SK-N-SH treated with all-trans-retinoic acid at 6 μM for 48 hours (cell line): ENCODE measurements at regions not wholly inside any gene's neighbourhood (a gene's known extent, or its start where the extent isn't known, plus 50 kb on each side); places are given as distances from the start of the nearest gene placed in this dataset.

ENCODE experiments used
- ATAC-seq: fragments of 200-7000 bp; cut with Tn5 transposase; 3 replicates; pipeline ENCODE4 v1.9.1; 2020; ENCODE audit warnings: mild to moderate bottlenecking, moderate library complexity
- ARNTL ChIP-seq: fragments of 450-650 bp; formaldehyde crosslinking; IDR thresholded peaks from 2 replicates; pipeline ENCODE4 v1.5.0; 2020; ENCODE audit warnings: low read depth, mild to moderate bottlenecking, moderate library complexity, borderline replicate concordance
- BACH2 ChIP-seq: fragments of 250-450 bp; sonication (Bioruptor Pico); IDR thresholded peaks from 2 replicates; pipeline ENCODE4 v1.9.0; 2021; ENCODE audit warnings: mild to moderate bottlenecking, borderline replicate concordance
- CSDC2 ChIP-seq: fragments of 250-450 bp; sonication (Bioruptor Pico); IDR thresholded peaks from 2 replicates; pipeline ENCODE4 v1.5.0; 2020; ENCODE audit warnings: mild to moderate bottlenecking, moderate library complexity
- ESRRG ChIP-seq: fragments of 250-450 bp; sonication (Bioruptor Pico); IDR thresholded peaks from 2 replicates; pipeline ENCODE4 v1.6.1; 2021; ENCODE audit warnings: mild to moderate bottlenecking
- GLIS3 ChIP-seq: fragments of 250-450 bp; sonication (Bioruptor Pico); IDR thresholded peaks from 2 replicates; pipeline ENCODE4 v1.5.0; 2020; ENCODE audit warnings: mild to moderate bottlenecking, moderate library complexity
- ISL1 ChIP-seq: fragments of 250-450 bp; sonication (Bioruptor Pico); IDR thresholded peaks from 2 replicates; pipeline ENCODE4 v2.1.2; 2022; ENCODE audit warnings: mild to moderate bottlenecking, moderate library complexity
- OSR1 ChIP-seq: fragments of 250-450 bp; sonication (Bioruptor Pico); IDR thresholded peaks from 2 replicates; pipeline ENCODE4 v1.8.0; 2022; ENCODE audit warnings: moderate library complexity, mild to moderate bottlenecking, inconsistent platforms
- PPARA ChIP-seq: fragments of 250-450 bp; sonication (Bioruptor Pico); IDR thresholded peaks from 2 replicates; pipeline ENCODE4 v1.5.0; 2020; ENCODE audit warnings: mild to moderate bottlenecking, borderline replicate concordance
- RARB ChIP-seq: fragments of 250-450 bp; sonication (Bioruptor Pico); IDR thresholded peaks from 2 replicates; pipeline ENCODE4 v1.8.0; 2021; ENCODE audit warnings: mild to moderate bottlenecking, moderate library complexity
- SNAI2 ChIP-seq: fragments of 250-450 bp; sonication (Bioruptor Pico); IDR thresholded peaks from 2 replicates; pipeline ENCODE4 v1.5.0; 2020; ENCODE audit warnings: mild to moderate bottlenecking, moderate library complexity
- TCF4 ChIP-seq: fragments of 250-450 bp; sonication (Bioruptor Pico); IDR thresholded peaks from 2 replicates; pipeline ENCODE4 v1.8.0; 2021; ENCODE audit warnings: mild to moderate bottlenecking, moderate library complexity, borderline replicate concordance
- TOX ChIP-seq: fragments of 250-450 bp; sonication (Bioruptor Pico); IDR thresholded peaks from 2 replicates; pipeline ENCODE4 v1.8.0; 2021; ENCODE audit warnings: mild to moderate bottlenecking, moderate library complexity, borderline replicate concordance
- ZC3H10 ChIP-seq: fragments of 250-450 bp; sonication (Bioruptor Pico); IDR thresholded peaks from 2 replicates; pipeline ENCODE4 v1.5.1; 2021; ENCODE audit warnings: mild to moderate bottlenecking, moderate library complexity
- ZFP3 ChIP-seq: fragments of 250-450 bp; sonication (Bioruptor Pico); IDR thresholded peaks from 2 replicates; pipeline ENCODE4 v1.5.0; 2020; ENCODE audit warnings: mild to moderate bottlenecking, moderate library complexity
- ZFP30 ChIP-seq: fragments of 450-650 bp; formaldehyde crosslinking; IDR thresholded peaks from 2 replicates; pipeline ENCODE4 v1.5.0; 2022; ENCODE audit warnings: mild to moderate bottlenecking, moderate library complexity
- ZNF565 ChIP-seq: fragments of 450-650 bp; formaldehyde crosslinking; conservative IDR thresholded peaks from 2 replicates; pipeline ENCODE4 v1.5.0; 2020; ENCODE audit warnings: low read depth, mild to moderate bottlenecking, moderate library complexity
- ZNF70 ChIP-seq: fragments of 450-650 bp; formaldehyde crosslinking; IDR thresholded peaks from 2 replicates; pipeline ENCODE4 v1.5.0; 2020; ENCODE audit warnings: mild to moderate bottlenecking, moderate library complexity
- ZNF8 ChIP-seq: fragments of 450-650 bp; formaldehyde crosslinking; IDR thresholded peaks from 2 replicates; pipeline ENCODE4 v1.5.0; 2020; ENCODE audit warnings: mild to moderate bottlenecking, moderate library complexity
- TF ChIP-seq, protein P1 (sequence below): fragments of 250-450 bp; sonication (Bioruptor Pico); IDR thresholded peaks from 2 replicates; pipeline ENCODE4 v1.8.0; 2020; ENCODE audit warnings: mild to moderate bottlenecking, moderate library complexity, borderline replicate concordance
- TF ChIP-seq, protein P2 (sequence below): fragments of 250-450 bp; sonication (Bioruptor Pico); IDR thresholded peaks from 2 replicates; pipeline ENCODE4 v1.5.0; 2020; ENCODE audit warnings: mild to moderate bottlenecking, moderate library complexity
- TF ChIP-seq, protein P3 (sequence below): fragments of 250-450 bp; sonication (Bioruptor Pico); IDR thresholded peaks from 2 replicates; pipeline ENCODE4 v1.5.1; 2020; ENCODE audit warnings: low read depth, mild to moderate bottlenecking, moderate library complexity
- TF ChIP-seq, protein P4 (sequence below): fragments of 250-450 bp; sonication (Bioruptor Pico); IDR thresholded peaks from 2 replicates; pipeline ENCODE4 v1.8.0; 2021; ENCODE audit warnings: low read depth, mild to moderate bottlenecking, moderate library complexity, borderline replicate concordance

DNA sequence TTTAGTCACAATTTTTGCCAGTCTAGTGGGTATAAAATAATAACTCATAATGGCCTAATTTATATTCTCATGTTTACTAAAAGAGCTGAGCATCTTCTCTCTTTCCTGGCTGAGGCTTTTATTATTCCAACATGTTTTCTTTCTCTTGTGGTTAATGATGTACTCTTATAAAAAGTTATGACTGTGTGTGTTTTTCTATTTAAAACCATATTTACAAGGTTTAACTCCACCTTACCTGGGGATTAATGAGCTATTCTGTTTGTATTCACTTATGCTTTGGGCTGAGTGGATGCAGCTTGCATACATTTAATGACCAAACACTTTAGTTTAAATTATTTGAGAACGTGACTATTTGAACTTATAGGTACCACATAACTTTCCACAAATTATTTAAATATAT, 1365.7 kb upstream of the SLC10A2 start:
- no peak for TF ChIP-seq RARB (CRISPR knock-in tag)
- ATAC-seq = no peak

DNA sequence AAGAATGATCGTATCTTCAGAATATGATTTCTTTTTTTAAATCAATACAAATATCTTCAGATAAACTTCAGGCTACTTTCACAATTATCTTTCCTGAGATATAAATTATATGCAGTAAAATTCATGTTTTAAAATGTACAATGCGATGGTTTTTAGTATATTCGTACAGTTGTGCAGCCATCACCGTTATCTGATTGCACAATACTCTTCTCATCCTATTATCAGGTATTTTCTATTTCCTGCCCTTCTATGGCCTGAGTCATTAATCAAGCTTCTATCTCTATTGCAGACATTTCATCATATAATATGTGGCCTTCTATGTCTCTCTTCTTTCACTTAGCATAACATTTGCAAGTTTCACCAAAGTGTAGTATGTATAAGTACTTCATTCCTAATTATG, 1360.2 kb upstream of the SLC10A2 start:
- no peak for ATAC-seq
- TF ChIP-seq, protein P1, sequence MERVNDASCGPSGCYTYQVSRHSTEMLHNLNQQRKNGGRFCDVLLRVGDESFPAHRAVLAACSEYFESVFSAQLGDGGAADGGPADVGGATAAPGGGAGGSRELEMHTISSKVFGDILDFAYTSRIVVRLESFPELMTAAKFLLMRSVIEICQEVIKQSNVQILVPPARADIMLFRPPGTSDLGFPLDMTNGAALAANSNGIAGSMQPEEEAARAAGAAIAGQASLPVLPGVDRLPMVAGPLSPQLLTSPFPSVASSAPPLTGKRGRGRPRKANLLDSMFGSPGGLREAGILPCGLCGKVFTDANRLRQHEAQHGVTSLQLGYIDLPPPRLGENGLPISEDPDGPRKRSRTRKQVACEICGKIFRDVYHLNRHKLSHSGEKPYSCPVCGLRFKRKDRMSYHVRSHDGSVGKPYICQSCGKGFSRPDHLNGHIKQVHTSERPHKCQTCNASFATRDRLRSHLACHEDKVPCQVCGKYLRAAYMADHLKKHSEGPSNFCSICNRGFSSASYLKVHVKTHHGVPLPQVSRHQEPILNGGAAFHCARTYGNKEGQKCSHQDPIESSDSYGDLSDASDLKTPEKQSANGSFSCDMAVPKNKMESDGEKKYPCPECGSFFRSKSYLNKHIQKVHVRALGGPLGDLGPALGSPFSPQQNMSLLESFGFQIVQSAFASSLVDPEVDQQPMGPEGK = no peak
- TF ChIP-seq PPARA (CRISPR knock-in tag) (no peak), CSDC2 (CRISPR knock-in tag) (no peak), OSR1 (no peak), TCF4 (CRISPR knock-in tag) (no peak), ZNF8 (CRISPR knock-in tag) (no peak), ESRRG (CRISPR knock-in tag) (no peak), ARNTL (CRISPR knock-in tag) (no peak), SNAI2 (CRISPR knock-in tag) (no peak), ZFP3 (CRISPR knock-in tag) (no peak), GLIS3 (CRISPR knock-in tag) (no peak), ZC3H10 (CRISPR knock-in tag) (no peak)
- TF ChIP-seq, protein P2, sequence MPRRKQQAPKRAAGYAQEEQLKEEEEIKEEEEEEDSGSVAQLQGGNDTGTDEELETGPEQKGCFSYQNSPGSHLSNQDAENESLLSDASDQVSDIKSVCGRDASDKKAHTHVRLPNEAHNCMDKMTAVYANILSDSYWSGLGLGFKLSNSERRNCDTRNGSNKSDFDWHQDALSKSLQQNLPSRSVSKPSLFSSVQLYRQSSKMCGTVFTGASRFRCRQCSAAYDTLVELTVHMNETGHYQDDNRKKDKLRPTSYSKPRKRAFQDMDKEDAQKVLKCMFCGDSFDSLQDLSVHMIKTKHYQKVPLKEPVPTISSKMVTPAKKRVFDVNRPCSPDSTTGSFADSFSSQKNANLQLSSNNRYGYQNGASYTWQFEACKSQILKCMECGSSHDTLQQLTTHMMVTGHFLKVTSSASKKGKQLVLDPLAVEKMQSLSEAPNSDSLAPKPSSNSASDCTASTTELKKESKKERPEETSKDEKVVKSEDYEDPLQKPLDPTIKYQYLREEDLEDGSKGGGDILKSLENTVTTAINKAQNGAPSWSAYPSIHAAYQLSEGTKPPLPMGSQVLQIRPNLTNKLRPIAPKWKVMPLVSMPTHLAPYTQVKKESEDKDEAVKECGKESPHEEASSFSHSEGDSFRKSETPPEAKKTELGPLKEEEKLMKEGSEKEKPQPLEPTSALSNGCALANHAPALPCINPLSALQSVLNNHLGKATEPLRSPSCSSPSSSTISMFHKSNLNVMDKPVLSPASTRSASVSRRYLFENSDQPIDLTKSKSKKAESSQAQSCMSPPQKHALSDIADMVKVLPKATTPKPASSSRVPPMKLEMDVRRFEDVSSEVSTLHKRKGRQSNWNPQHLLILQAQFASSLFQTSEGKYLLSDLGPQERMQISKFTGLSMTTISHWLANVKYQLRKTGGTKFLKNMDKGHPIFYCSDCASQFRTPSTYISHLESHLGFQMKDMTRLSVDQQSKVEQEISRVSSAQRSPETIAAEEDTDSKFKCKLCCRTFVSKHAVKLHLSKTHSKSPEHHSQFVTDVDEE = no peak
- TF ChIP-seq, protein P3, sequence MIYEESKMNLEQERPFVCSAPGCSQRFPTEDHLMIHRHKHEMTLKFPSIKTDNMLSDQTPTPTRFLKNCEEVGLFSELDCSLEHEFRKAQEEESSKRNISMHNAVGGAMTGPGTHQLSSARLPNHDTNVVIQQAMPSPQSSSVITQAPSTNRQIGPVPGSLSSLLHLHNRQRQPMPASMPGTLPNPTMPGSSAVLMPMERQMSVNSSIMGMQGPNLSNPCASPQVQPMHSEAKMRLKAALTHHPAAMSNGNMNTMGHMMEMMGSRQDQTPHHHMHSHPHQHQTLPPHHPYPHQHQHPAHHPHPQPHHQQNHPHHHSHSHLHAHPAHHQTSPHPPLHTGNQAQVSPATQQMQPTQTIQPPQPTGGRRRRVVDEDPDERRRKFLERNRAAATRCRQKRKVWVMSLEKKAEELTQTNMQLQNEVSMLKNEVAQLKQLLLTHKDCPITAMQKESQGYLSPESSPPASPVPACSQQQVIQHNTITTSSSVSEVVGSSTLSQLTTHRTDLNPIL = no peak
- TF ChIP-seq, protein P4, sequence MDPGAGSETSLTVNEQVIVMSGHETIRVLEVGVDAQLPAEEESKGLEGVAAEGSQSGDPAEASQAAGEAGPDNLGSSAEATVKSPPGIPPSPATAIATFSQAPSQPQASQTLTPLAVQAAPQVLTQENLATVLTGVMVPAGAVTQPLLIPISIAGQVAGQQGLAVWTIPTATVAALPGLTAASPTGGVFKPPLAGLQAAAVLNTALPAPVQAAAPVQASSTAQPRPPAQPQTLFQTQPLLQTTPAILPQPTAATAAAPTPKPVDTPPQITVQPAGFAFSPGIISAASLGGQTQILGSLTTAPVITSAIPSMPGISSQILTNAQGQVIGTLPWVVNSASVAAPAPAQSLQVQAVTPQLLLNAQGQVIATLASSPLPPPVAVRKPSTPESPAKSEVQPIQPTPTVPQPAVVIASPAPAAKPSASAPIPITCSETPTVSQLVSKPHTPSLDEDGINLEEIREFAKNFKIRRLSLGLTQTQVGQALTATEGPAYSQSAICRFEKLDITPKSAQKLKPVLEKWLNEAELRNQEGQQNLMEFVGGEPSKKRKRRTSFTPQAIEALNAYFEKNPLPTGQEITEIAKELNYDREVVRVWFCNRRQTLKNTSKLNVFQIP (CRISPR knock-in tag) = no peak

DNA sequence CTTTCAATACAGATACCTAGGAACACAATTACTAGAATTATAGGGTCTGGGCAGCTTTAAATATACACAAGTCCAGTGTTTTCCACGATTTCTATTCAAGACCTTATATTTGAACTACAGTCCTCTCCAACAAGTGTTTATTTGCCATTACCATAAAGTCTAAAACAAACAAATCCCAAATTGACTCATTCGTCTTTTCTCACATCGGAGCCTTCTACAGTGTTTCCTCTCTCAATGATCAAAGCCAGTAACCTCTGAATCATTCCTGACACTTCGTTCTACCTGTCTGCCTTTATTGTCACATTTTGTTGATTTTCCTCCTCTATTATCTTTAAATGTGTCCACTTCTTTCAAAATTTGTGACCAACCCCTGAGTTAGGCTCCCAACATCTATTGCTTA, 1356.5 kb upstream of the SLC10A2 start:
- TF ChIP-seq CSDC2 (CRISPR knock-in tag) = no peak
- TF ChIP-seq, protein P2 = no peak
- TF ChIP-seq, protein P1 = no peak
- TF ChIP-seq SNAI2 (CRISPR knock-in tag) = no peak
- TF ChIP-seq ZNF8 (CRISPR knock-in tag) = no peak
- no peak for TF ChIP-seq ZNF70
- TF ChIP-seq BACH2 (CRISPR knock-in tag) = no peak
- no peak for TF ChIP-seq RARB (CRISPR knock-in tag)
- TF ChIP-seq OSR1 = no peak
- TF ChIP-seq, protein P4 (CRISPR knock-in tag) = no peak
- no peak for TF ChIP-seq ZFP3 (CRISPR knock-in tag)
- TF ChIP-seq ZNF565 (CRISPR knock-in tag) = no peak
- TF ChIP-seq, protein P3 = no peak
- no peak for TF ChIP-seq TCF4 (CRISPR knock-in tag)
- TF ChIP-seq ZFP30 (CRISPR knock-in tag) = no peak
- no peak for TF ChIP-seq ISL1 (CRISPR knock-in tag)
- TF ChIP-seq PPARA (CRISPR knock-in tag) = no peak
- no peak for TF ChIP-seq TOX (CRISPR knock-in tag)
- TF ChIP-seq ARNTL (CRISPR knock-in tag) = no peak
- TF ChIP-seq GLIS3 (CRISPR knock-in tag) = no peak
- no peak for ATAC-seq
